Vagina (tissue), 2 donors: ENCODE measurements at regions not wholly inside any gene's neighbourhood (a gene's known extent, or its start where the extent isn't known, plus 50 kb on each side); places are given as distances from the start of the nearest gene placed in this dataset.

Experiments
- DNase-seq, 2 donors: peaks; one replicate each; pipeline ENCODE4 v3.0.0-alpha.2; 2017; ENCODE audit errors: extremely low spot score in 2 of 2
- H3K27ac ChIP-seq: fragments of 200-600 bp; sonication (generic); one replicate; pipeline ENCODE4 v1.5.1; 2019
- H3K27me3 ChIP-seq: fragments of 200-600 bp; sonication (generic); one replicate; pipeline ENCODE4 v1.5.1; 2019
- H3K36me3 ChIP-seq, 2 donors: fragments of 200-600 bp; sonication (generic); one replicate each; pipeline ENCODE4 v1.5.1; 2017 to 2019
- H3K4me1 ChIP-seq: fragments of 200-600 bp; sonication (generic); one replicate; pipeline ENCODE4 v1.5.1; 2019
- H3K4me3 ChIP-seq, 2 donors: fragments of 200-600 bp; sonication (generic); 1 replicate in 1 of 2; 2 replicates in 1 of 2; pipeline ENCODE4 v1.5.1; 2016 to 2019
- H3K9me3 ChIP-seq: fragments of 200-600 bp; sonication (generic); one replicate; pipeline ENCODE4 v1.5.1; 2019
- POLR2A ChIP-seq, 2 donors: fragments of 450-650 bp; IDR thresholded peaks; one replicate each; pipeline ENCODE4 v1.6.1; 2017; ENCODE audit warnings: antibody characterized with exemption in 2 of 2, mild to moderate bottlenecking in 2 of 2, moderate library complexity in 2 of 2
- POLR2AphosphoS5 ChIP-seq, 2 donors: sonication (generic); formaldehyde crosslinking; IDR thresholded peaks; one replicate each; pipeline ENCODE4 v1.9.0; 2017; ENCODE audit warnings: antibody characterized with exemption in 2 of 2, mild to moderate bottlenecking in 2 of 2, low read depth in 1 of 2; ENCODE audit not compliant: insufficient read depth in 1 of 2
- intact Hi-C: fragments of 100-400 bp; cut with DNase I; formaldehyde crosslinking; loops from one replicate; pipeline ENCODE4 v1.15.1; 2023
- TF ChIP-seq, protein P1 (sequence below), 3 experiments: fragments of 450-650 bp in 2 of 3; fragments of 200-600 bp in 1 of 3; sonication (generic) in 1 of 3; IDR thresholded peaks; one replicate each; pipeline ENCODE4 v1.5.1; 2017 to 2019; ENCODE audit warnings: antibody characterized with exemption in 3 of 3, mild to moderate bottlenecking in 2 of 3, moderate library complexity in 2 of 3

GRCh38 chr5:2874099-2874498 lies 122.6 kb upstream of the IRX2 start:
- Histone ChIP-seq H3K4me3 (no peak overlapping the region), H3K27ac (no peak overlapping the region), H3K9me3 (no peaks in the 10 kb centered on the region), H3K27me3 (no peaks in the 10 kb centered on the region), H3K4me1 (no peaks in the 10 kb centered on the region), H3K36me3 (no peaks in the 10 kb centered on the region)
- DNase-seq = peak in 1 of 2 donors; percentile 49
- TF ChIP-seq, protein P1, sequence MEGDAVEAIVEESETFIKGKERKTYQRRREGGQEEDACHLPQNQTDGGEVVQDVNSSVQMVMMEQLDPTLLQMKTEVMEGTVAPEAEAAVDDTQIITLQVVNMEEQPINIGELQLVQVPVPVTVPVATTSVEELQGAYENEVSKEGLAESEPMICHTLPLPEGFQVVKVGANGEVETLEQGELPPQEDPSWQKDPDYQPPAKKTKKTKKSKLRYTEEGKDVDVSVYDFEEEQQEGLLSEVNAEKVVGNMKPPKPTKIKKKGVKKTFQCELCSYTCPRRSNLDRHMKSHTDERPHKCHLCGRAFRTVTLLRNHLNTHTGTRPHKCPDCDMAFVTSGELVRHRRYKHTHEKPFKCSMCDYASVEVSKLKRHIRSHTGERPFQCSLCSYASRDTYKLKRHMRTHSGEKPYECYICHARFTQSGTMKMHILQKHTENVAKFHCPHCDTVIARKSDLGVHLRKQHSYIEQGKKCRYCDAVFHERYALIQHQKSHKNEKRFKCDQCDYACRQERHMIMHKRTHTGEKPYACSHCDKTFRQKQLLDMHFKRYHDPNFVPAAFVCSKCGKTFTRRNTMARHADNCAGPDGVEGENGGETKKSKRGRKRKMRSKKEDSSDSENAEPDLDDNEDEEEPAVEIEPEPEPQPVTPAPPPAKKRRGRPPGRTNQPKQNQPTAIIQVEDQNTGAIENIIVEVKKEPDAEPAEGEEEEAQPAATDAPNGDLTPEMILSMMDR (IDR thresholded peaks at IDR 0.05) = no peak
- TF ChIP-seq POLR2A (IDR thresholded peaks at IDR 0.05) = no peak
- no peak for TF ChIP-seq POLR2AphosphoS5 (IDR thresholded peaks at IDR 0.05; ENCODE audit: insufficient read depth in 1 of 2, low read depth in 1 of 2)
- intact Hi-C loops = no loop called here

- TF ChIP-seq POLR2A (IDR thresholded peaks at IDR 0.05) (no peak), POLR2AphosphoS5 (IDR thresholded peaks at IDR 0.05; ENCODE audit: insufficient read depth in 1 of 2, low read depth in 1 of 2) (no peak)
- TF ChIP-seq, protein P1 (IDR thresholded peaks at IDR 0.05) = no peak
- Histone ChIP-seq H3K27ac (no peak overlapping the region), H3K27me3 (no peaks in the 10 kb centered on the region), H3K4me1 (no peaks in the 10 kb centered on the region), H3K9me3 (no peaks in the 10 kb centered on the region), H3K4me3 (no peak overlapping the region), H3K36me3 (no peaks in the 10 kb centered on the region)
- DNase-seq = peak; percentile 54 to 74
- intact Hi-C loops = no loop called here
Observed at GRCh38 chr5:2872676-2873075, 121.2 kb upstream of the IRX2 start.

DNA sequence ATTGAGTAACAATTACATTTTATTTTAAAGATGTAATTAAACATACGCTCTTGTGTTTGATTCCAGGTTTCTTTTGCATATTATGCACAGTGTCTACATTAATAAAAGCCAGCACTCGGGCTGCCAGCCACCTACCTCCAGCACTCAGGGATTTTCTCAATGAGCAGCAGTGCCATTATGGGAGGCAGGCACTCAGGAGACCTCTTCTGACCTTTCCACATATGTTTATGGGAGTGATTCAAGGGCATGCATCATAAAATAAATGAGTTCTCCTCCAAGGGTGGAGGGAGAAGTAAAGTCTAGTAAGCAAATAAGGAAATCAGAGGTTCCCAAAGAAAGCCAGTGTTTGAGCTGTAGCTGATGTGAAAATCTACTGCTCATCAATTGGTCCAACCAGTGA lies 119.8 kb upstream of the IRX2 start:
- intact Hi-C loops = no loop called here
- H3K27ac ChIP-seq = no peak overlapping the region
- H3K36me3 ChIP-seq = no peaks in the 10 kb centered on the region
- no peaks in the 10 kb centered on the region for H3K4me1 ChIP-seq
- no peaks in the 10 kb centered on the region for H3K27me3 ChIP-seq
- H3K9me3 ChIP-seq = no peaks in the 10 kb centered on the region
- H3K4me3 ChIP-seq = no peak overlapping the region
- peak in 1 of 2 donors; percentile 46 for DNase-seq
- TF ChIP-seq POLR2A (IDR thresholded peaks at IDR 0.05) (no peak), POLR2AphosphoS5 (IDR thresholded peaks at IDR 0.05; ENCODE audit: insufficient read depth in 1 of 2, low read depth in 1 of 2) (no peak)
- TF ChIP-seq, protein P1 (IDR thresholded peaks at IDR 0.05) = no peak

DNA sequence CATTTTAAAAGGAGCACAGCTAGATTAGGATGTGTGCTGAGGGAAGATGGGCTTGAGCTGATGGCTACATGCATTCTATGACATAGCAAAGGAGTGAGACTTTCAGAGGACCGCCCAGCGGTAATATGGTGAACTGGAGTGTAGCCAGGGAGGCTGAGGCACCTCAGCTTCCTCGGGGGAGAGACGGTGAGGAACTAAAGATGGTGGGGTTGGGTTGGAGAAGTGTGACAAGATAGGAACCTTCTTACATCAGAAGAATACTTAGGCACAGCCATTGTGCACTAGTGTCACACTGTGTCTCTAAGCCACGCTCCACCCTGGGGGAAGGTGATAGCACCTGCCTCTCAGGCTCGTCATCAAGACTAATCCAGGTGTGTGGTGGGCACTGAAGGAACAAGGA lies 118.0 kb upstream of the IRX2 start:
- H3K36me3 ChIP-seq = no peaks in the 10 kb centered on the region
- H3K27ac ChIP-seq = no peak overlapping the region
- no peak for DNase-seq
- no peak overlapping the region for H3K4me3 ChIP-seq
- no peak for TF ChIP-seq POLR2AphosphoS5 (IDR thresholded peaks at IDR 0.05; ENCODE audit: insufficient read depth in 1 of 2, low read depth in 1 of 2)
- TF ChIP-seq, protein P1 (IDR thresholded peaks at IDR 0.05) = no peak
- TF ChIP-seq POLR2A (IDR thresholded peaks at IDR 0.05) = no peak
- H3K27me3 ChIP-seq = no peaks in the 10 kb centered on the region
- intact Hi-C loops = no loop called here
- no peaks in the 10 kb centered on the region for H3K4me1 ChIP-seq
- no peaks in the 10 kb centered on the region for H3K9me3 ChIP-seq

DNA sequence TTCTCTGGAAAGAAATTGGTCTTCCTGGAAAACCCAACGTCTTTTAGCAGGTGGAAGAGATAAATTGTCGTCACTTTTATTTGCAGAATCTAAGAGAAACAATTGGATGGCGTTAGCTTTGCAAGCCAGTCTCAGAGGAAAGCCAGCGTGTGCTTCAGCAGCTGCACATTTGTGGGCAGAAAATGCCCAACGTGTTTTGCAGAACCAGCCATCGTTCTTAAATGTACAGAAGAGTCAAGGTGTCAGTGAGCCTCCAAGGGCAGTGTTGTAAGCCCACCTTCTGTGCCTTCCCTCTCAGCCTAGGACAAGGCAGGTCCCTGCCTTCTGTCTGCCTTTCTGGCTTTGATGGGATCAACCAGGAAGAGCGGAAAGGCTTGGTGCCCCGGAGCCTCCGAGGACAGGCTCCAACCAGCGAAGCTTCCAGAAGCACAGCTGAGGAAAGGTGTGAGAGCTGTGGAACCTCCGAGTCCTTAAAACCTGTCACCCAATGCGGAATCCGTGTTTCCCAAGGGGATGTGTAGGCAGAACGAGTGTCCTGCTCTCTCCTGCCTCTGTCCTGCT lies 116.0 kb upstream of the IRX2 start:
- DNase-seq = no peak
- H3K36me3 ChIP-seq = no peaks in the 10 kb centered on the region
- no peaks in the 10 kb centered on the region for H3K27me3 ChIP-seq
- intact Hi-C loops = no loop called here
- no peaks in the 10 kb centered on the region for H3K4me1 ChIP-seq
- TF ChIP-seq POLR2A (IDR thresholded peaks at IDR 0.05) (no peak), POLR2AphosphoS5 (IDR thresholded peaks at IDR 0.05; ENCODE audit: insufficient read depth in 1 of 2, low read depth in 1 of 2) (no peak)
- TF ChIP-seq, protein P1 (IDR thresholded peaks at IDR 0.05) = no peak
- H3K9me3 ChIP-seq = no peaks in the 10 kb centered on the region
- H3K27ac ChIP-seq = no peak overlapping the region
- no peak overlapping the region for H3K4me3 ChIP-seq
